ENCODE measurements at regions not wholly inside any gene's neighbourhood (a gene's known extent, or its start where the extent isn't known, plus 50 kb on each side); places are given as distances from the start of the nearest gene placed in this dataset.

GRCh38 chr2:188811522-188811921 lies 162.7 kb upstream of the COL3A1 start:
- Histone ChIP-seq H3K9ac (ENCODE audit: insufficient read depth, low read depth, low read length) (no peak overlapping the region), H3K4me1 (ENCODE audit: insufficient read depth, low read length) (no peaks in the 10 kb centered on the region), H2AFZ (ENCODE audit: low read length) (no peak overlapping the region), H3K9me3 (ENCODE audit: low read length) (no peaks in the 10 kb centered on the region), H3K27ac (ENCODE audit: extremely low read length, insufficient read depth, low read length) (no peak overlapping the region), H3K4me2 (ENCODE audit: low read depth, low read length) (no peak overlapping the region), H3K27me3 (ENCODE audit: control insufficient read depth in 1 of 2, insufficient read depth in 2 of 2, low read length in 2 of 2) (no peaks in the 10 kb centered on the region), H3K4me3 (replicated peaks in 1 of 3; ENCODE audit: insufficient read depth in 1 of 3, low read depth in 2 of 3, low read length in 3 of 3) (no peak overlapping the region), H3K36me3 (replicated peaks in 1 of 2; ENCODE audit: control insufficient read depth in 1 of 2, insufficient read depth in 2 of 2, low read length in 2 of 2) (no peaks in the 10 kb centered on the region), H3K79me2 (ENCODE audit: insufficient read depth, low read length) (no peaks in the 10 kb centered on the region), H4K20me1 (ENCODE audit: insufficient read depth, low read length) (no peaks in the 10 kb centered on the region)
- ChIA-PET POLR2A (no interaction called here), CTCF (ENCODE audit: low intra/inter-chr PET ratio, low total read pairs) (no interaction called here)
- WGBS (ENCODE audit: low lambda C conversion rate) = 4% methylated on average over 1 of the region's 1 CpG
- BruUV-seq (replicated peaks) = no TSS peak
- intact Hi-C loops (cut with micrococcal nuclease; ENCODE audit: unreplicated experiment) (no loop called here), in situ Hi-C loops (cut with HindIII; ENCODE audit: extremely low pct_ligation_motif_present, low pct_unique_long_range_greater_than_20kb) (no loop called here)
- FAIRE-seq = no peak
- no peak for ATAC-seq
- DNase-seq (ENCODE audit: low spot score) = no peak
- TF ChIP-seq NPAS2 (CRISPR knock-in tag; IDR thresholded peaks at IDR 0.05; ENCODE audit: borderline replicate concordance) (no peak), TCF12 (IDR thresholded peaks at IDR 0.05) (no peak), TCF12 (CRISPR knock-in tag; IDR thresholded peaks at IDR 0.05) (no peak), AHR (CRISPR knock-in tag; IDR thresholded peaks at IDR 0.05) (no peak), NFYB (CRISPR knock-in tag; IDR thresholded peaks at IDR 0.05) (no peak), NONO (IDR thresholded peaks at IDR 0.05) (no peak), NONO (CRISPR knock-in tag; conservative IDR thresholded peaks at IDR 0.05) (no peak), ZNF30 (CRISPR knock-in tag; IDR thresholded peaks at IDR 0.05) (no peak)

DNA sequence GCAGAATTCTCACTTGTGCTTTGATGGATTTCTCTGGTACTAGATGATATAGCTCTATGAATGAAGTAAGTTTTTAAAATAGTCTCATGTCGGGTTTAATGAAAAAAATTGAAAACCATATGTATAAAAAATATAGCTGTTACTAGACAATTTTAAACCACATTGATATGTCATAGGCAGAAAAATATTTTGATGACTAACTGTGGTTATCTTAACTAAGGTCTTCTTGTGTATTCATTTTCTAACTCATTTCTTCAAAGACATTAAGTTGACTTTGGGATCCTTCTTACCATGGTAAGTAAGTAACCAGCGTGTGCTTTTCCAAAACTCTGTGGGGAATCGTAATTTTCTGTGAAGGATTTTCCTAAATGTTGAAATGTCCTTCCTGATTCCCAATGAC lies 160.9 kb upstream of the COL3A1 start:
- intact Hi-C loops (cut with micrococcal nuclease; ENCODE audit: unreplicated experiment) (no loop called here), in situ Hi-C loops (cut with HindIII; ENCODE audit: extremely low pct_ligation_motif_present, low pct_unique_long_range_greater_than_20kb) (no loop called here)
- Histone ChIP-seq H3K27me3 (ENCODE audit: control insufficient read depth in 1 of 2, insufficient read depth in 2 of 2, low read length in 2 of 2) (no peaks in the 10 kb centered on the region), H3K36me3 (replicated peaks in 1 of 2; ENCODE audit: control insufficient read depth in 1 of 2, insufficient read depth in 2 of 2, low read length in 2 of 2) (no peaks in the 10 kb centered on the region), H4K20me1 (ENCODE audit: insufficient read depth, low read length) (no peaks in the 10 kb centered on the region), H3K79me2 (ENCODE audit: insufficient read depth, low read length) (no peaks in the 10 kb centered on the region), H3K9ac (ENCODE audit: insufficient read depth, low read depth, low read length) (no peak overlapping the region), H3K27ac (ENCODE audit: extremely low read length, insufficient read depth, low read length) (no peak overlapping the region), H3K4me3 (replicated peaks in 1 of 3; ENCODE audit: insufficient read depth in 1 of 3, low read depth in 2 of 3, low read length in 3 of 3) (no peak overlapping the region), H3K4me2 (ENCODE audit: low read depth, low read length) (no peak overlapping the region), H3K4me1 (ENCODE audit: insufficient read depth, low read length) (no peaks in the 10 kb centered on the region), H3K9me3 (ENCODE audit: low read length) (no peaks in the 10 kb centered on the region), H2AFZ (ENCODE audit: low read length) (no peak overlapping the region)
- ATAC-seq (no peak), FAIRE-seq (no peak), DNase-seq (ENCODE audit: low spot score) (no peak)
- 2% methylated on average over 3 of the region's 3 CpGs for whole genome bisulfite sequencing (ENCODE audit: low lambda C conversion rate)
- no TSS peak for BruUV-seq (replicated peaks)
- ChIA-PET POLR2A (no interaction called here), CTCF (ENCODE audit: low intra/inter-chr PET ratio, low total read pairs) (no interaction called here)
- no peak for TF ChIP-seq GTF3A (CRISPR knock-in tag; conservative IDR thresholded peaks at IDR 0.05)
- TF ChIP-seq, protein P1, sequence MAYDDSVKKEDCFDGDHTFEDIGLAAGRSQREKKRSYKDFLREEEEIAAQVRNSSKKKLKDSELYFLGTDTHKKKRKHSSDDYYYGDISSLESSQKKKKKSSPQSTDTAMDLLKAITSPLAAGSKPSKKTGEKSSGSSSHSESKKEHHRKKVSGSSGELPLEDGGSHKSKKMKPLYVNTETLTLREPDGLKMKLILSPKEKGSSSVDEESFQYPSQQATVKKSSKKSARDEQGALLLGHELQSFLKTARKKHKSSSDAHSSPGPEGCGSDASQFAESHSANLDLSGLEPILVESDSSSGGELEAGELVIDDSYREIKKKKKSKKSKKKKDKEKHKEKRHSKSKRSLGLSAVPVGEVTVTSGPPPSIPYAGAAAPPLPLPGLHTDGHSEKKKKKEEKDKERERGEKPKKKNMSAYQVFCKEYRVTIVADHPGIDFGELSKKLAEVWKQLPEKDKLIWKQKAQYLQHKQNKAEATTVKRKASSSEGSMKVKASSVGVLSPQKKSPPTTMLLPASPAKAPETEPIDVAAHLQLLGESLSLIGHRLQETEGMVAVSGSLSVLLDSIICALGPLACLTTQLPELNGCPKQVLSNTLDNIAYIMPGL (CRISPR knock-in tag; IDR thresholded peaks at IDR 0.05; ENCODE audit: borderline replicate concordance in 1 of 2, low read depth in 1 of 2) = no peak
- no peak for TF ChIP-seq ZBTB8A (CRISPR knock-in tag; IDR thresholded peaks at IDR 0.05; ENCODE audit: borderline replicate concordance, low read depth)
- TF ChIP-seq ZNF556 (CRISPR knock-in tag; IDR thresholded peaks at IDR 0.05; ENCODE audit: borderline replicate concordance) = no peak
- TF ChIP-seq NFIC (IDR thresholded peaks at IDR 0.05; ENCODE audit: low read length) = no peak
- no peak for TF ChIP-seq SP140L (CRISPR knock-in tag; IDR thresholded peaks at IDR 0.05; ENCODE audit: borderline replicate concordance)
- TF ChIP-seq ZNF33A (CRISPR knock-in tag; IDR thresholded peaks at IDR 0.05; ENCODE audit: borderline replicate concordance) = no peak
- TF ChIP-seq KLF12 (CRISPR knock-in tag; IDR thresholded peaks at IDR 0.05; ENCODE audit: borderline replicate concordance) = no peak
- TF ChIP-seq ZNF660 (CRISPR knock-in tag; IDR thresholded peaks at IDR 0.05; ENCODE audit: borderline replicate concordance, low read depth) = no peak
- no peak for TF ChIP-seq ZNF792 (CRISPR knock-in tag; IDR thresholded peaks at IDR 0.05)
- no peak for TF ChIP-seq ZSCAN22 (CRISPR knock-in tag; IDR thresholded peaks at IDR 0.05)
- no peak for TF ChIP-seq JUND (CRISPR knock-in tag; IDR thresholded peaks at IDR 0.05)
